IMR-90 (cell line): ENCODE measurements at regions not wholly inside any gene's neighbourhood (a gene's known extent, or its start where the extent isn't known, plus 50 kb on each side); places are given as distances from the start of the nearest gene placed in this dataset.
A peak's percentile ranks its signal among the peaks of the same experiment; 100 is the strongest.

Experiments used
- ATAC-seq: fragments of 200-7000 bp; cut with Tn5 transposase; 2 replicates; pipeline ENCODE4 v1.9.1; 2020; ENCODE audit warnings: low read depth, mild to moderate bottlenecking, moderate library complexity
- BruUV-seq: library from RNA; stranded (reverse); fragments of 400-500 nt; replicated peaks from 2 replicates; lab custom pipeline; 2021; lab: Mats Ljungman, UMichigan
- CTCF ChIA-PET: fragments of 300-600 bp; formaldehyde crosslinking; extraction: SDS; loops from one replicate; lab custom pipeline; 2021; ENCODE audit warnings: antibody characterized with exemption; lab: Yijun Ruan, JAX
- POLR2A ChIA-PET: fragments of 300-600 bp; sonication (Branson Sonifier 250); formaldehyde crosslinking; loops from one replicate; lab custom pipeline; 2022; ENCODE audit warnings: antibody characterized with exemption; ENCODE audit not compliant: unreplicated experiment; lab: Charles Lee
- DNase-seq: peaks from one replicate; pipeline ENCODE4 v3.0.0; 2013
- H2AFZ ChIP-seq: replicated peaks from 2 replicates; pipeline ENCODE3; 2013; ENCODE audit warnings: low read length, mild to moderate bottlenecking; ENCODE audit not compliant: poor library complexity
- H2AK5ac ChIP-seq: 2 replicates; pipeline ENCODE4 v1.6.1; 2013; ENCODE audit warnings: low read depth, low read length, inconsistent platforms
- H2AK9ac ChIP-seq: replicated peaks from 2 replicates; pipeline ENCODE3; 2013; ENCODE audit warnings: mild to moderate bottlenecking, low read depth, low read length, moderate library complexity; ENCODE audit not compliant: poor library complexity
- H2BK120ac ChIP-seq: 2 replicates; pipeline ENCODE4 v1.6.1; 2013; ENCODE audit warnings: low read depth, low read length, inconsistent platforms
- H2BK15ac ChIP-seq: 3 replicates; pipeline ENCODE4 v1.6.1; 2013; ENCODE audit warnings: low read depth, low read length, inconsistent platforms
- H2BK20ac ChIP-seq: 2 replicates; pipeline ENCODE4 v1.6.1; 2013; ENCODE audit warnings: low read depth, mild to moderate bottlenecking, inconsistent platforms, low read length, moderate library complexity
- H2BK5ac ChIP-seq: 2 replicates; pipeline ENCODE4 v1.6.1; 2013; ENCODE audit warnings: mild to moderate bottlenecking, low read depth, low read length, inconsistent platforms; ENCODE audit not compliant: poor library complexity, severe bottlenecking
- H3K14ac ChIP-seq: replicated peaks from 2 replicates; pipeline ENCODE4 v1.6.1; 2013; ENCODE audit warnings: low read depth, low read length, inconsistent platforms
- H3K18ac ChIP-seq: 2 replicates; pipeline ENCODE4 v1.6.1; 2013; ENCODE audit warnings: low read depth, low read length, control low read depth
- H3K23ac ChIP-seq: 2 replicates; pipeline ENCODE4 v1.6.1; 2013; ENCODE audit warnings: low read depth, low read length, inconsistent platforms
- H3K27ac ChIP-seq: 2 replicates; pipeline ENCODE4 v1.5.1; 2013; ENCODE audit warnings: mild to moderate bottlenecking, control low read depth, low read length; ENCODE audit not compliant: insufficient read depth
- H3K27me3 ChIP-seq: 2 replicates; pipeline ENCODE4 v1.6.1; 2013; ENCODE audit warnings: low read length; ENCODE audit not compliant: control insufficient read depth, insufficient read depth
- H3K36me3 ChIP-seq: 2 replicates; pipeline ENCODE4 v1.6.1; 2013; ENCODE audit warnings: low read length, mixed read lengths; ENCODE audit not compliant: control insufficient read depth, insufficient read depth
- H3K4ac ChIP-seq: 2 replicates; pipeline ENCODE4 v1.6.1; 2013; ENCODE audit warnings: low read depth, low read length, inconsistent platforms
- H3K4me1 ChIP-seq: 2 replicates; pipeline ENCODE4 v1.6.1; 2013; ENCODE audit warnings: low read length, mixed read lengths; ENCODE audit not compliant: control insufficient read depth, insufficient read depth
- H3K4me2 ChIP-seq: 2 replicates; pipeline ENCODE4 v1.6.1; 2013; ENCODE audit warnings: low read depth, mild to moderate bottlenecking, control low read depth, low read length, moderate library complexity
- H3K4me3 ChIP-seq: 2 replicates; pipeline ENCODE4 v1.5.1; 2013; ENCODE audit warnings: low read depth, mild to moderate bottlenecking, control low read depth, low read length, moderate library complexity; ENCODE audit not compliant: insufficient read depth
- H3K56ac ChIP-seq: 2 replicates; pipeline ENCODE4 v1.6.1; 2013; ENCODE audit warnings: low read length, inconsistent platforms; ENCODE audit not compliant: insufficient read depth; ENCODE audit errors: extremely low read depth
- H3K79me1 ChIP-seq, 2 experiments: 2 replicates each; pipeline ENCODE4 v1.6.1; 2013; ENCODE audit warnings: low read length in 2 of 2, inconsistent platforms in 1 of 2, low read depth in 1 of 2
- H3K9ac ChIP-seq: 2 replicates; pipeline ENCODE4 v1.6.1; 2013; ENCODE audit warnings: low read depth, low read length, control low read depth
- H3K9me1 ChIP-seq: 2 replicates; pipeline ENCODE4 v1.6.1; 2013; ENCODE audit warnings: low read length, inconsistent platforms; ENCODE audit not compliant: insufficient read depth
- H3K9me3 ChIP-seq: 2 replicates; pipeline ENCODE4 v1.6.1; 2013; ENCODE audit warnings: low read length; ENCODE audit not compliant: control insufficient read depth, insufficient read depth
- H4K20me1 ChIP-seq: 2 replicates; pipeline ENCODE4 v1.6.1; 2013; ENCODE audit warnings: low read length, inconsistent platforms; ENCODE audit not compliant: insufficient read depth
- H4K5ac ChIP-seq: 2 replicates; pipeline ENCODE4 v1.6.1; 2013; ENCODE audit warnings: mild to moderate bottlenecking, low read depth, low read length, control low read depth
- H4K8ac ChIP-seq, 2 experiments: 2 replicates each; pipeline ENCODE4 v1.6.1; 2013; ENCODE audit warnings: low read depth in 2 of 2, low read length in 2 of 2, control low read depth in 1 of 2, inconsistent platforms in 1 of 2
- H4K91ac ChIP-seq: 2 replicates; pipeline ENCODE4 v1.6.1; 2013; ENCODE audit warnings: low read depth, low read length, inconsistent platforms; ENCODE audit not compliant: insufficient read depth
- NFE2L2 ChIP-seq: fragments of 150-350 bp; IDR thresholded peaks from 2 replicates; pipeline ENCODE4 v1.6.1; 2016; ENCODE audit warnings: low read depth, mild to moderate bottlenecking, low read length
- WGBS, 2 experiments: methylation state at CpG; one replicate each; pipeline versions ENCODE4 v1.1.5 to v1.1.7; 2013; ENCODE audit warnings: missing lambda C conversion rate in 2 of 2; ENCODE audit not compliant: insufficient read length in 1 of 2; ENCODE audit errors: extremely low coverage in 2 of 2; 5-methylcytosine and 5-hydroxymethylcytosine counted together
- dilution Hi-C: fragments of 300-500 bp; cut with HindIII; formaldehyde crosslinking; loops from one replicate; pipeline ENCODE4 v1.14.3; 2018; ENCODE audit warnings: low sequenced_read_pairs; ENCODE audit not compliant: unreplicated experiment
- in situ Hi-C: fragments of 300-500 bp; cut with MboI; formaldehyde crosslinking; loops from 3 replicates; pipeline ENCODE4 v1.14.3; 2019; ENCODE audit warnings: low sequenced_read_pairs, inconsistent platforms, mixed read lengths
- intact Hi-C: fragments of 100-400 bp; cut with micrococcal nuclease; formaldehyde crosslinking; loops from 2 replicates; pipeline ENCODE4 v1.10.0; 2022
- TF ChIP-seq, protein P1 (sequence below): conservative IDR thresholded peaks from 2 replicates; pipeline ENCODE4 v1.5.1; 2012; ENCODE audit warnings: mild to moderate bottlenecking, low read depth, low read length, improper control_type of control experiment

GRCh38 chr15:67902579-67903009 lies 62.7 kb upstream of the RNU6-1 start:
- H3K4ac ChIP-seq: no peak overlapping the region
- H4K20me1 ChIP-seq: no peaks in the 10 kb centered on the region
- H4K8ac ChIP-seq: no peak overlapping the region
- no peak overlapping the region for H3K56ac ChIP-seq
- no peaks in the 10 kb centered on the region for H3K9me3 ChIP-seq
- no peak overlapping the region for H2AK5ac ChIP-seq
- no peak overlapping the region for H3K4me2 ChIP-seq
- TF ChIP-seq NFE2L2: peak; percentile 27; the same call in 1 of the 2 replicates
- TF ChIP-seq, protein P1, sequence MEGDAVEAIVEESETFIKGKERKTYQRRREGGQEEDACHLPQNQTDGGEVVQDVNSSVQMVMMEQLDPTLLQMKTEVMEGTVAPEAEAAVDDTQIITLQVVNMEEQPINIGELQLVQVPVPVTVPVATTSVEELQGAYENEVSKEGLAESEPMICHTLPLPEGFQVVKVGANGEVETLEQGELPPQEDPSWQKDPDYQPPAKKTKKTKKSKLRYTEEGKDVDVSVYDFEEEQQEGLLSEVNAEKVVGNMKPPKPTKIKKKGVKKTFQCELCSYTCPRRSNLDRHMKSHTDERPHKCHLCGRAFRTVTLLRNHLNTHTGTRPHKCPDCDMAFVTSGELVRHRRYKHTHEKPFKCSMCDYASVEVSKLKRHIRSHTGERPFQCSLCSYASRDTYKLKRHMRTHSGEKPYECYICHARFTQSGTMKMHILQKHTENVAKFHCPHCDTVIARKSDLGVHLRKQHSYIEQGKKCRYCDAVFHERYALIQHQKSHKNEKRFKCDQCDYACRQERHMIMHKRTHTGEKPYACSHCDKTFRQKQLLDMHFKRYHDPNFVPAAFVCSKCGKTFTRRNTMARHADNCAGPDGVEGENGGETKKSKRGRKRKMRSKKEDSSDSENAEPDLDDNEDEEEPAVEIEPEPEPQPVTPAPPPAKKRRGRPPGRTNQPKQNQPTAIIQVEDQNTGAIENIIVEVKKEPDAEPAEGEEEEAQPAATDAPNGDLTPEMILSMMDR: no peak
- dilution Hi-C loops: no loop called here
- POLR2A ChIA-PET: interaction anchor here (0.8 kb wide), 1 partner anchor 151 kb away, joined by 3 read pairs; the partner anchor contains the start of gene PIAS1
- CTCF ChIA-PET: no interaction called here
- H3K27me3 ChIP-seq: peaks cover 6% of the 10 kb centered on the region
- no peak overlapping the region for H2BK15ac ChIP-seq
- H3K4me3 ChIP-seq: no peak overlapping the region
- no peak overlapping the region for H2BK5ac ChIP-seq
- no peak overlapping the region for H3K9ac ChIP-seq
- no peak overlapping the region for H2BK120ac ChIP-seq
- in situ Hi-C loops: no loop called here
- no peak overlapping the region for H3K18ac ChIP-seq
- ATAC-seq: no peak
- no peak overlapping the region for H3K27ac ChIP-seq
- no peak overlapping the region for H4K91ac ChIP-seq
- DNase-seq: no peak
- H2BK20ac ChIP-seq: no peak overlapping the region
- H4K5ac ChIP-seq: no peak overlapping the region
- intact Hi-C loops: no loop called here
- H3K36me3 ChIP-seq: no peaks in the 10 kb centered on the region
- H3K23ac ChIP-seq: no peak overlapping the region
- no peak overlapping the region for H3K14ac ChIP-seq
- H3K4me1 ChIP-seq: no peaks in the 10 kb centered on the region
- H2AK9ac ChIP-seq: no peak overlapping the region
- H3K9me1 ChIP-seq: no peaks in the 10 kb centered on the region
- BruUV-seq: no TSS peak
- no peak overlapping the region for H2AFZ ChIP-seq
- H3K79me1 ChIP-seq: no peaks in the 10 kb centered on the region
- WGBS, 2 experiments: 86% methylated on average over 1 of the region's 9 CpGs; no CpG with 5 or more reads in 1 of the 2 experiments
